Activated CD4-positive, alpha-beta T cell treated with anti-CD3 and anti-CD28 coated beads, Interleukin-2, amount 50 U/mL, for 24 hours (primary cell): ENCODE measurements at regions not wholly inside any gene's neighbourhood (a gene's known extent, or its start where the extent isn't known, plus 50 kb on each side); places are given as distances from the start of the nearest gene placed in this dataset.

Experiments
- DNase-seq, 2 donors: peaks; one replicate each; pipeline ENCODE4 v3.0.0-alpha.2; 2020; ENCODE audit warnings: low read depth in 1 of 2, low spot score in 1 of 2

DNA sequence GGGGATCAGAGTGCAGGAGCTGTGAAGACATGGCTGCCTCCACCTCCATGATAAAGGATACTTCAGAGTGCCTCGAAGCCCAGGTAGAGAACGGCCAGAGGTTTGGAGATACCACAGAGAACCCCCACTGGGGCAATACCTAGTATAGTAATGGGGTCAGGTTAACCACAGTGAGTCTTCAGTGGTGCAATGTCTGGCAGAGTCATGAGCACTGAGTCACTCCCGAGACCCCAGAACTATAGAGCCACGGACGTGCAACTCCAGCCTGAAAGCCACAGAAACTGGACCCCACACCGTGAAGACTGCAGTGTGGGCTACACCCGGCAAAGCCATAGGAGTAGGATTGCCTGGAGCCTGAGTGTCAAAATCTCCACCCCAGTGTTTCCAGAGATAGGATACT, 746.6 kb downstream of the CBLN2 start:
- DNase-seq: no peak

GRCh38 chr18:71784777-71785176, 759.4 kb downstream of the CBLN2 start:
- no peak for DNase-seq

DNA sequence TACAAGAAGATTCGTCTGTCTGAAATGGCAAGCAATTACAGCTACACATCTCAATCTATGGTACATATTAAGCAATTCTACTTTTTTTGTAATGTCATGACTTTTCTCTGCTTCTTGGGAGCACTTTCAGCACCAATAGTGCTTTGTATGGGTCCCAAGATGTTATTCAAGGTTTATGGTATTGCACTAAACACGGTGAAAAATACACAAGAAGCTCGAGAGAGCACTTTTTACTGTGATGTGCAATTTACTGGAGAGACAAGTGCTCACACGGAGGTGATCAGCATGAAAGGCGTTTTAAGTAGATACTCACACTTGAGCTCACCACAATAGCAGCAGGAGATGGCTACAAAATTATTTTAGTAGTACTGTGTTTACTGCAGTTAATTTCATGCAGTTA, 783.6 kb downstream of the CBLN2 start:
- DNase-seq: no peak

GRCh38 chr18:71754246-71754645, 789.9 kb downstream of the CBLN2 start:
- no peak for DNase-seq

DNA sequence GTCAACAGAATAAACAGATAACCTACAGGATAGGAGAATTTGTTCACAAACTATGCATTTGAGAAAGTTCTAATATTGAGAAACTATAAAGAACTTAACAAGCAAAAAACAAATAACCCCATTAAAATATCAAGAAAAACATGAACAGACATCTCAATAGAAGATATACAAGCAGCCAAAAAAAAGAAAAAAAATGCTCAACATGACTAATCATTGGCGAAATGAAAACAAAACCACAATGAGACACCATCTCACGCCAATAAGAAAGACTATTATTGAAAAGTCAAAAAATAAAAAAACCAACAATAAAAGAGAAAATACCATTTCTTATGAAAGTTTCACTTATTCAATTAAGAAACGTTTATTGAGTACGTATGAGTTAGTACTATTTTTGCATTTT, 800.5 kb downstream of the CBLN2 start:
- no peak for DNase-seq

DNA sequence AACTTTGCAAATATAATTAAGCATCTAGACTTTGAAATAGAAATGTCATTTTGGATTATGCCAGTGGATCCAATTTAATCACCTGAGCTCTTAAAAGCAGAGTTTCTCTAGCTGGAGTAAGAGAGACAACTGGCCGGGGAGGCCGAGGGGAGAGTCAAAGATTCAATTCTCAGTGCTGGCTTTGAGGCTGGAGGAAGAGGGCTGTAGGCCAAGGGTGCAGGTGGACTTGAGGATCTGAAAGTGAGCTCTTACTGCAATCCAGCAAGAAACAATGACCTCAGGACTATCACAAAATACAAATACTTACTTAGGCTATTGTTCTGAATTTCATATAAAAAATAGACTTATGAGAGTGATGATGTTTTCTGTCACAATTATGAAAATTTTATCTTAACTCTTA, 814.5 kb downstream of the CBLN2 start:
- DNase-seq: no peak

- no peak for DNase-seq
Observed at GRCh38 chr18:71727909-71728308, 816.2 kb downstream of the CBLN2 start.

DNA sequence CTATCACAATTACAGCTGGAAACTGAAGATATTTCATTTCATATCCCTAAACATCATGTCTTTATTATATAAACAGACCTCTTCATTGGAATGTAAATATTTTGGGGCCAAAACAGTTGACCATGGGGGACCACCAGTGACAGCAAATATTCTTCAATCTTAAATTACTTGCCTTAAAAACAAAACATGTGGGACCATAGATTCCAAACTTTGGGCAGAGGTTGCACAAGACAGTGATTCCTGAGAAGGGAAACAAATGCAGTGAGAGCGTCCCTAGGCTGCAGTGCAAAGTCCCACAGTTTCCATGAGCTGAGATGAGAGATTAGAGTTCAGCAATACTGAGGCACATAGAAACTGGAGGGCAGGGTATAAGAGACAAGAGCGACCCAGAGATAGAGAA, 818.9 kb downstream of the CBLN2 start:
- no peak for DNase-seq

DNA sequence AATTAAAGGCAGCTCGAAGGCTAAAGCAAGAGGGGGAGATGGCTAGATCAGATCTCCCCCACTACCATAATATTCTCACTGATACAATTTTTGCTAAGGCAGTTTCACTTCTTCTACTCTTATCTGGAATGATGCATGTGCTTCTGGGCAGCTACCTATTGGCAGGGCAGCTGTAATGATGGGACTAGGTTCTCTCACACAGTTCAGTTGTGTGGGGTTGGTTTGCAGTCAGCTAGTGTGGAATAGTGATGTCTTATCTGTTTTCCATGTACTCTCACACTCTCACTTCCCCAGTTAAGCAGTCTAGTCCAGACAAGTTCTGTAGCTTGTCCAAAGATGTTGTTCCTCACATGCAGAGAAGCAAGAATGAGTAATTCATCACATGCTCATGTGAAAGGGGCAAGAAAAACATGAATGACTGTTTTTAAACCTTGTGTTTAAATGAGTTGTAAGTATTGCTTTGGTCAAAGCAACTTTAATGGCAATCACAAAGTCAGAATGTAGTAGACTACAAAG, 836.1 kb downstream of the CBLN2 start:
- DNase-seq: no peak

- DNase-seq: no peak
Observed at GRCh38 chr18:71707400-71707799, 836.7 kb downstream of the CBLN2 start.

DNA sequence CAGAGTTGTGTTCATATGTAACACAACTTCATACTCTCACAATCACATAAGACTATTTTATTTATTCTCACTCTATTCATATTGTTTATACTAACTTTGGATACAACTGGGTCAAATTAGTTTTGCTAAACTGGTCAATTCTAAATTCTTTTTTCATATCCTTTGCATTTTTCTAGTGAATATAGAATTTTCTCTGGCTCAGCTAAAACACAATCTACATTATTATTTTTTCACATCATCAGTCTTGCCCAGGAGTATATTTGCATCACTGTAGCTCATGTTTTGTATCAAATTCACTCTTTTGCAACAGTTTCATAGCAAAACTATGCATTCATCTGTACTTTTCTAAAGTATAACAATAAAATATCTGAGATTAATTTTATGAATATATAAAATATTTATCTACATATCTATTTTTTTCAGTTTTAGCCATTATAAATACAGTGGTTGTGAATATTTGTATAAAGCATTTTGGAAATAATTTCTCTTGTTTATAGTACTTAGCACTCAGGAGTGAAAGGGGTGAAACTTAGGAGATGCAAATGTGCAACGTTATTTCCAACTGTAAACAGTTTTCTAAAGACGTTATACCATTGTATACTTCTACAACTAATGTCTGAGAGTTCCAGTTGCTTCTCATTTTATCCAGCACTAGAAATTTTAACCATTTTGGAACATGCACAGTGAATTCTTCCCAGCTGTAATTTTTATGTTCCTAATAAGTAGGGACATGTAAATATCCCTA, 854.6 kb downstream of the CBLN2 start:
- no peak for DNase-seq

GRCh38 chr18:71682591-71682990, 861.6 kb downstream of the CBLN2 start:
- DNase-seq: no peak

DNA sequence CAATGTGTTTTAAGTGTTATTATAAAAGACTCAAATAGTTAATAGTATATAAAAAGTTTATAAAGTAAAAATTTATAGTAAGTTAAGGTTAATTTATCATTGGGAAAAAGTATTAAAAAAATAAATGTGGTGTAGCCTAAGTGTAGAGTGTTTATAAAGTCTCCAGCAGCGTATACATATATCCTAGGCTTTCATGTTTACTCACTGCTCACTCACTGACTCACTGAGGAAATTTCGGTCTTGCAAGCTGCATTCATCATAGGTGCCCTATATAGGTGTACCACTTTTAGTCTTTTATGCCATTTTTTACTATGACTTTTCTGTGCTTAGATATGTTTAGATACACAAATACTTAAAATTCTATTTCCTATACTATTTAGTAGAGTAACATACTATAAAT, 866.0 kb downstream of the CBLN2 start:
- DNase-seq: no peak

- DNase-seq: no peak
Observed at GRCh38 chr18:71673954-71674353, 870.2 kb downstream of the CBLN2 start.

GRCh38 chr18:71673498-71673897, 870.6 kb downstream of the CBLN2 start:
- no peak for DNase-seq

GRCh38 chr18:71666481-71666880, 877.7 kb downstream of the CBLN2 start:
- no peak for DNase-seq

GRCh38 chr18:71665131-71665530, 879.0 kb downstream of the CBLN2 start:
- DNase-seq: no peak

GRCh38 chr18:71643822-71644221, 900.3 kb downstream of the CBLN2 start:
- DNase-seq: no peak

- DNase-seq: no peak
Observed at GRCh38 chr18:71630696-71631095, 913.4 kb downstream of the CBLN2 start.

- no peak for DNase-seq
Observed at GRCh38 chr18:71625556-71626090, 918.5 kb downstream of the CBLN2 start.

- DNase-seq: no peak
Observed at GRCh38 chr18:71598374-71598773, 945.8 kb downstream of the CBLN2 start.

GRCh38 chr18:71597219-71597618, 946.9 kb downstream of the CBLN2 start:
- DNase-seq: no peak

DNA sequence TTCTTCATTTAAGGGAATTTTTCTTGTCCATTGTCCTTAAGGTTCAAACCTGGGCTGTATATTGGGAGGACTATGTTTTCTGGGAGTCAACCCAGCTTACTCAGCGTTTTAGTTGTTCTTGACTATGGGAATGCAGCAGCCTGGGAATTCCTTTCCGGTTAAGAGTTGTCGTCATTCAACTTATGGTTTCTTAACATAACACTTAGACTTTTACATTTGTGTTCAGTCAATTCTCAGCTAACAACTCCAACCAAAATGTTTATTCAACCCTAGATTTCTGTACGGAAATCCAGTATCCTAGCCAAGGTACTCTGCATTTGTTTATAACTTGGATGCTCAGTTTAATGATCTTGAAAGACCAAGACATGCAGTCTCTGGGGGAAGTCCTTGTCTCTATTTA, 960.9 kb downstream of the CBLN2 start:
- DNase-seq: no peak
